SU-DHL-6 (cell line): ENCODE measurements at regions not wholly inside any gene's neighbourhood (a gene's known extent, or its start where the extent isn't known, plus 50 kb on each side); places are given as distances from the start of the nearest gene placed in this dataset.

Source experiments
- CTCF ChIP-seq: fragments of 200-600 bp; sonication (generic); IDR thresholded peaks from one replicate; pipeline ENCODE4 v1.5.1; 2017; ENCODE audit warnings: antibody characterized with exemption, mild to moderate bottlenecking, low read length, moderate library complexity; ENCODE audit not compliant: insufficient read depth, poor library complexity, severe bottlenecking
- EZH2phosphoT487 ChIP-seq: fragments of 200-600 bp; sonication (generic), shearing (Covaris generic); conservative IDR thresholded peaks from 2 replicates; pipeline ENCODE4 v1.6.1; 2018; ENCODE audit warnings: mild to moderate bottlenecking, antibody characterized with exemption, low read length, moderate library complexity, mixed read lengths

- TF ChIP-seq CTCF (no peak), EZH2phosphoT487 (no peak)
Measured at GRCh38 chr3:40997711-40998519, 201.4 kb upstream of the CTNNB1 start.
